H4 (cell line): ENCODE measurements at regions not wholly inside any gene's neighbourhood (a gene's known extent, or its start where the extent isn't known, plus 50 kb on each side); places are given as distances from the start of the nearest gene placed in this dataset.

Source experiments
- DNase-seq: peaks from one replicate; pipeline ENCODE4 v3.0.0-alpha.2; 2015; ENCODE audit warnings: low spot score

DNA sequence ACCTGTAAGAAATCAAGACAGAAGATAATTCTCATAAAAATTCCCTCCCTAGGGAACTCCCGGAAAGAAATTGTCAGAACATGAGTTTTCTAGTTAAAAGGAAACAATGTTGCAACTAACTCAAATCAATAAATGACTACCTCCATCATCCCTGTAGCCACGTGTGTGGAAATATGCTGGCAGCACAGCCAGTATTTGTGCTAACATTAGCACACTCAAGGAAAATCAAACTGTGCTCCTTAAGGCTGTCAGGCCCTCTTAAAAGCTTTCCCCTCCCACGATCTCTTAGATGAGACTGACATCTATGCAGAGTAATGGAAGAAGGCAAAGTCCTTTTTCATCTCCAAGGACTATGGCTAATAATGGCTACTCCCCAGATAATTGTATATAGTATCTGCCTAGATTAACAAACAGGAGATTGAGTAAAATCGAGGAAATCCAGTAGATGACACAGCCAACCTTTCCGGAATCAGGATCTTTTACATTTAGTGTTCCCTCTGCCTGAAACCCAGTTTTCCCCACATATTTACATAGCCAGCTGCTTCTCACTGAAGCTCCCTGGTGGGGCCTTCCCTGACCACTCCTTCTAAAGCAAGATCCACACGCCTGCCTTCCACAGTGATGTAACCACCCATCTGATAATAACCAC, 50.9 kb upstream of the NR5A2 start:
- DNase-seq, result no peak
